NCI-H2171 (cell line): ENCODE measurements at regions not wholly inside any gene's neighbourhood (a gene's known extent, or its start where the extent isn't known, plus 50 kb on each side); places are given as distances from the start of the nearest gene placed in this dataset.
"Not testable (repeated sequence)": the region's sequence is repeated elsewhere in the genome, so short reads cannot be mapped to it uniquely, and the experiment has no call there.

ENCODE experiments used
- DNase-seq: peaks from one replicate; lab custom pipeline; 2025; lab: John Stamatoyannopoulos, UW

GRCh38 chr13:65301506-65301905 lies 1928.6 kb downstream of the PCDH9 start:
- no peak for DNase-seq

- DNase-seq = no peak
These were observed 1929.9 kb downstream of the PCDH9 start for GRCh38 chr13:65300220-65300619.

- DNase-seq = no peak
These were observed 1936.5 kb downstream of the PCDH9 start for GRCh38 chr13:65293530-65294198.

- DNase-seq = no peak
These were observed 1937.6 kb downstream of the PCDH9 start for GRCh38 chr13:65292488-65292901.

GRCh38 chr13:65287405-65287804 lies 1942.7 kb downstream of the PCDH9 start:
- no peak for DNase-seq

GRCh38 chr13:65275838-65276630 lies 1954.1 kb downstream of the PCDH9 start:
- DNase-seq = no peak

- DNase-seq = no peak
These were observed 1955.0 kb downstream of the PCDH9 start for GRCh38 chr13:65275108-65275507.

- not testable (repeated sequence) for DNase-seq
These were observed 1956.2 kb downstream of the PCDH9 start for GRCh38 chr13:65273811-65274420.

- DNase-seq = no peak
These were observed 1962.1 kb downstream of the PCDH9 start for GRCh38 chr13:65268009-65268408.

GRCh38 chr13:65265988-65266387 lies 1964.1 kb downstream of the PCDH9 start:
- no peak for DNase-seq

GRCh38 chr13:65264066-65264465 lies 1966.1 kb downstream of the PCDH9 start:
- no peak for DNase-seq

- DNase-seq = no peak
These were observed 1968.9 kb downstream of the PCDH9 start for GRCh38 chr13:65260946-65261891.

GRCh38 chr13:65240773-65241172 lies 1989.4 kb downstream of the PCDH9 start:
- DNase-seq = no peak

- DNase-seq = no peak
These were observed 1993.2 kb downstream of the PCDH9 start for GRCh38 chr13:65236841-65237418.

GRCh38 chr13:65217471-65217995 lies 2012.6 kb downstream of the PCDH9 start:
- no peak for DNase-seq

GRCh38 chr13:65202845-65203244 lies 2027.3 kb downstream of the PCDH9 start:
- DNase-seq = not testable (repeated sequence)

GRCh38 chr13:65188721-65189120 lies 2041.4 kb downstream of the PCDH9 start:
- no peak for DNase-seq

GRCh38 chr13:65168026-65168425 lies 2062.1 kb downstream of the PCDH9 start:
- DNase-seq = no peak

GRCh38 chr13:65166675-65167074 lies 2063.5 kb downstream of the PCDH9 start:
- no peak for DNase-seq

- DNase-seq = no peak
These were observed 2070.3 kb downstream of the PCDH9 start for GRCh38 chr13:65159803-65160202.

GRCh38 chr13:65155861-65156260 lies 2074.3 kb downstream of the PCDH9 start:
- DNase-seq = no peak
